ENCODE measurements at regions not wholly inside any gene's neighbourhood (a gene's known extent, or its start where the extent isn't known, plus 50 kb on each side); places are given as distances from the start of the nearest gene placed in this dataset.

- TF ChIP-seq EP300 (IDR thresholded peaks at IDR 0.05; ENCODE audit: borderline replicate concordance) = no peak
- TF ChIP-seq RAD21 (IDR thresholded peaks at IDR 0.05; ENCODE audit: low read depth) = no peak
- no peak for TF ChIP-seq TAF1 (IDR thresholded peaks at IDR 0.05; ENCODE audit: low read depth)
- no peak for TF ChIP-seq NFIC (IDR thresholded peaks at IDR 0.05)
- no peak for TF ChIP-seq EGR1 (IDR thresholded peaks at IDR 0.05)
- TF ChIP-seq, protein P1, sequence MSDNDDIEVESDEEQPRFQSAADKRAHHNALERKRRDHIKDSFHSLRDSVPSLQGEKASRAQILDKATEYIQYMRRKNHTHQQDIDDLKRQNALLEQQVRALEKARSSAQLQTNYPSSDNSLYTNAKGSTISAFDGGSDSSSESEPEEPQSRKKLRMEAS (IDR thresholded peaks at IDR 0.05) = no peak
- no peak for TF ChIP-seq CEBPB (IDR thresholded peaks at IDR 0.05)
- no peak for TF ChIP-seq CREB1 (IDR thresholded peaks at IDR 0.05; ENCODE audit: low read depth)
- TF ChIP-seq, protein P2, sequence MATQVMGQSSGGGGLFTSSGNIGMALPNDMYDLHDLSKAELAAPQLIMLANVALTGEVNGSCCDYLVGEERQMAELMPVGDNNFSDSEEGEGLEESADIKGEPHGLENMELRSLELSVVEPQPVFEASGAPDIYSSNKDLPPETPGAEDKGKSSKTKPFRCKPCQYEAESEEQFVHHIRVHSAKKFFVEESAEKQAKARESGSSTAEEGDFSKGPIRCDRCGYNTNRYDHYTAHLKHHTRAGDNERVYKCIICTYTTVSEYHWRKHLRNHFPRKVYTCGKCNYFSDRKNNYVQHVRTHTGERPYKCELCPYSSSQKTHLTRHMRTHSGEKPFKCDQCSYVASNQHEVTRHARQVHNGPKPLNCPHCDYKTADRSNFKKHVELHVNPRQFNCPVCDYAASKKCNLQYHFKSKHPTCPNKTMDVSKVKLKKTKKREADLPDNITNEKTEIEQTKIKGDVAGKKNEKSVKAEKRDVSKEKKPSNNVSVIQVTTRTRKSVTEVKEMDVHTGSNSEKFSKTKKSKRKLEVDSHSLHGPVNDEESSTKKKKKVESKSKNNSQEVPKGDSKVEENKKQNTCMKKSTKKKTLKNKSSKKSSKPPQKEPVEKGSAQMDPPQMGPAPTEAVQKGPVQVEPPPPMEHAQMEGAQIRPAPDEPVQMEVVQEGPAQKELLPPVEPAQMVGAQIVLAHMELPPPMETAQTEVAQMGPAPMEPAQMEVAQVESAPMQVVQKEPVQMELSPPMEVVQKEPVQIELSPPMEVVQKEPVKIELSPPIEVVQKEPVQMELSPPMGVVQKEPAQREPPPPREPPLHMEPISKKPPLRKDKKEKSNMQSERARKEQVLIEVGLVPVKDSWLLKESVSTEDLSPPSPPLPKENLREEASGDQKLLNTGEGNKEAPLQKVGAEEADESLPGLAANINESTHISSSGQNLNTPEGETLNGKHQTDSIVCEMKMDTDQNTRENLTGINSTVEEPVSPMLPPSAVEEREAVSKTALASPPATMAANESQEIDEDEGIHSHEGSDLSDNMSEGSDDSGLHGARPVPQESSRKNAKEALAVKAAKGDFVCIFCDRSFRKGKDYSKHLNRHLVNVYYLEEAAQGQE (IDR thresholded peaks at IDR 0.05; ENCODE audit: low read depth) = no peak
- no peak for TF ChIP-seq FOXM1 (IDR thresholded peaks at IDR 0.05; ENCODE audit: borderline replicate concordance, low read depth)
- TF ChIP-seq TEAD4 (IDR thresholded peaks at IDR 0.05) = no peak
- no peak for TF ChIP-seq TCF12 (IDR thresholded peaks at IDR 0.05; ENCODE audit: low read depth)
- no peak for TF ChIP-seq USF1 (IDR thresholded peaks at IDR 0.05)
- no peak for TF ChIP-seq ZBTB7A (IDR thresholded peaks at IDR 0.05; ENCODE audit: low read depth)
Measured at GRCh38 chr12:125208334-125208733, 143.1 kb downstream of the AACS start.
